ENCODE measurements at regions not wholly inside any gene's neighbourhood (a gene's known extent, or its start where the extent isn't known, plus 50 kb on each side); places are given as distances from the start of the nearest gene placed in this dataset.

DNA sequence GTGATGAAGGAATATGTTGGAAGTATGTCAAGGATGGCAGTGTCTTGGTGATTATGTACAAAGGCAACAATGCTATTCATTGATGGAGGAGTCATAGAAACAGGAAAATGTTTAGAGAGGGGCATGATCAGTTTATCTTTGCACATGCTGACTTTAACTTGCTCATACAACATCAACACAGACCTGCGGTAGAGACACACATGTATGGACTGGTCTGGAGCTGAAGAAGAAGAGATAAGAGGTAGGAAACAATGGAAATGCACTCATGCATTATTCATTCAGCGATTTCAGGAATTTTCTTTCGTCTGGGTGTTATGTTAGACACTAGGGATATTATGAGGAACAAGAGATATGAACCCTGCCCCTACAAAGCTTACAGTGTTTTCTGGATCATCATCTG lies 1252.3 kb upstream of the TENM3 start:
- no peaks in the 10 kb centered on the region for H3K9me3 ChIP-seq (ENCODE audit: insufficient read depth, low read depth, low read length)
- H3K27ac ChIP-seq (ENCODE audit: low read depth, low read length), result no peak overlapping the region
- no peaks in the 10 kb centered on the region for H3K27me3 ChIP-seq (ENCODE audit: insufficient read depth, low read length)
- WGBS, result 95% methylated on average over 3 of the region's 3 CpGs
- peaks cover 9% of the 10 kb centered on the region; the same call in 1 of the 2 replicates for H3K4me1 ChIP-seq (ENCODE audit: insufficient read depth, low read length)
- no peak overlapping the region for H3K9ac ChIP-seq (ENCODE audit: low read depth, low read length)
- H3K36me3 ChIP-seq (ENCODE audit: insufficient read depth, low read length), result no peaks in the 10 kb centered on the region
- no peak overlapping the region for H3K4me3 ChIP-seq (ENCODE audit: low read length)

DNA sequence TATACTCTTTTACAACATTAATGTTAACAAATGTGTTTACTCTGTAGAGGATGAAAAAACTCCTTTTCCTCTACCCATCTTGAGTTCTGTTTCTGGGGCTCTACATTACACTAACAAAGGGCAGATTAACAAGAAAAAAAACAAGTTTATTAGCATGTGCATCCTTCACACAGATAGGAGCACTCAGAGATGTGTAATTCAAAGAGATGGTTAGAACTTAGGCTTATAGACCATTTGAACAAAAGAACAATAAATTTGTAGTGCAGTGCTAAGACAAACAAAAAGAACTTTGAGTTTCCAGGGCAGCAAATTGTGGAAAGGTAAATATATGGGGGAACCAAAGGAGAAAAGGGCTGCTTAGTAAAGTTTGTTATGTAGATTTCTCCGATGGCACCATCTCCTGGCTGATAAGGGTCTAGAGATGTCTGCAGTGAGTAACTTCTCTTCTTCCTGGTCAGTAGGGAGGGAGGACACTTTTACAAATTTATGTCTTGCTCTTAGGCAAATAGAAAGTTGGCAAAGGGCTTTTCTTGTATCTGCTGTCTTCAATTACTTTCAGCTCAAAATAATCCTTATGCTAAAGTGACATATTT lies 1249.9 kb upstream of the TENM3 start:
- Histone ChIP-seq H3K4me3 (ENCODE audit: low read length) (no peak overlapping the region), H3K4me1 (ENCODE audit: insufficient read depth, low read length) (peaks cover 9% of the 10 kb centered on the region; the same call in 1 of the 2 replicates), H3K9ac (ENCODE audit: low read depth, low read length) (no peak overlapping the region), H3K27ac (ENCODE audit: low read depth, low read length) (no peak overlapping the region), H3K36me3 (ENCODE audit: insufficient read depth, low read length) (no peaks in the 10 kb centered on the region), H3K27me3 (ENCODE audit: insufficient read depth, low read length) (no peaks in the 10 kb centered on the region), H3K9me3 (ENCODE audit: insufficient read depth, low read depth, low read length) (no peaks in the 10 kb centered on the region)
- 31% methylated on average over 1 of the region's 1 CpG for WGBS

GRCh38 chr4:180994722-180995121 lies 1248.5 kb upstream of the TENM3 start:
- Histone ChIP-seq H3K9me3 (ENCODE audit: insufficient read depth, low read depth, low read length) (no peaks in the 10 kb centered on the region), H3K4me1 (ENCODE audit: insufficient read depth, low read length) (peaks cover 9% of the 10 kb centered on the region; the same call in 1 of the 2 replicates), H3K36me3 (ENCODE audit: insufficient read depth, low read length) (no peaks in the 10 kb centered on the region), H3K27me3 (ENCODE audit: insufficient read depth, low read length) (no peaks in the 10 kb centered on the region), H3K9ac (ENCODE audit: low read depth, low read length) (no peak overlapping the region), H3K4me3 (ENCODE audit: low read length) (no peak overlapping the region), H3K27ac (ENCODE audit: low read depth, low read length) (no peak overlapping the region)
- 100% methylated on average over 1 of the region's 1 CpG for WGBS

DNA sequence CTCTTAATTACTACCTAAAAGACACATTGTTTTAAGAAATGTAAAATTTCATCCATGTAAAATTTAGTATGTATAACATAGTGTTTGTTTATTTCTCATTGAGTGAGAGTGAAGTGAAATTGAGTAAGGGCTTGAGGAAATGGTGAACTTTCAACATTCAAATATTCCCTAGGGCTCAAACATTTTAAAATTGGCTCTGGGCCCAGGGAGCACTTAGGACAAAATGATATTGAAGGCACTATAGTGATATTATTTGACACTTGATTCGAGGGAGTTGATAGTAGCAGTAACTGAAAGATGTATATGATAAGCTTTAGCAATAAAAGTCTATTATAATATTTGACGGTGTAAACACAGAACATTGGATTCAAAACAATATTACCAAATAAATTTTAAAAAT lies 1244.0 kb upstream of the TENM3 start:
- 94% methylated on average over 1 of the region's 2 CpGs for WGBS

GRCh38 chr4:181004056-181004455 lies 1239.1 kb upstream of the TENM3 start:
- H3K27ac ChIP-seq (ENCODE audit: low read depth, low read length), result no peak overlapping the region
- WGBS, result 88% methylated on average over 4 of the region's 4 CpGs
- no peak overlapping the region for H3K4me3 ChIP-seq (ENCODE audit: low read length)
- H3K27me3 ChIP-seq (ENCODE audit: insufficient read depth, low read length), result no peaks in the 10 kb centered on the region
- no peak overlapping the region for H3K9ac ChIP-seq (ENCODE audit: low read depth, low read length)
- peaks cover 13% of the 10 kb centered on the region for H3K4me1 ChIP-seq (ENCODE audit: insufficient read depth, low read length)
- no peaks in the 10 kb centered on the region for H3K36me3 ChIP-seq (ENCODE audit: insufficient read depth, low read length)
- H3K9me3 ChIP-seq (ENCODE audit: insufficient read depth, low read depth, low read length), result no peaks in the 10 kb centered on the region

More for the DNA sequence above, 1244.0 kb upstream of the TENM3 start:
- no peaks in the 10 kb centered on the region for H3K36me3 ChIP-seq (ENCODE audit: insufficient read depth, low read length)
- H3K4me3 ChIP-seq (ENCODE audit: low read length), result no peak overlapping the region
- 0 out of 2 replicates have a peak, but pooled peaks cover 4% of the 10 kb centered on the region for H3K4me1 ChIP-seq (ENCODE audit: insufficient read depth, low read length)
- no peaks in the 10 kb centered on the region for H3K27me3 ChIP-seq (ENCODE audit: insufficient read depth, low read length)
- H3K9ac ChIP-seq (ENCODE audit: low read depth, low read length), result no peak overlapping the region
- H3K9me3 ChIP-seq (ENCODE audit: insufficient read depth, low read depth, low read length), result no peaks in the 10 kb centered on the region
- no peak overlapping the region for H3K27ac ChIP-seq (ENCODE audit: low read depth, low read length)

DNA sequence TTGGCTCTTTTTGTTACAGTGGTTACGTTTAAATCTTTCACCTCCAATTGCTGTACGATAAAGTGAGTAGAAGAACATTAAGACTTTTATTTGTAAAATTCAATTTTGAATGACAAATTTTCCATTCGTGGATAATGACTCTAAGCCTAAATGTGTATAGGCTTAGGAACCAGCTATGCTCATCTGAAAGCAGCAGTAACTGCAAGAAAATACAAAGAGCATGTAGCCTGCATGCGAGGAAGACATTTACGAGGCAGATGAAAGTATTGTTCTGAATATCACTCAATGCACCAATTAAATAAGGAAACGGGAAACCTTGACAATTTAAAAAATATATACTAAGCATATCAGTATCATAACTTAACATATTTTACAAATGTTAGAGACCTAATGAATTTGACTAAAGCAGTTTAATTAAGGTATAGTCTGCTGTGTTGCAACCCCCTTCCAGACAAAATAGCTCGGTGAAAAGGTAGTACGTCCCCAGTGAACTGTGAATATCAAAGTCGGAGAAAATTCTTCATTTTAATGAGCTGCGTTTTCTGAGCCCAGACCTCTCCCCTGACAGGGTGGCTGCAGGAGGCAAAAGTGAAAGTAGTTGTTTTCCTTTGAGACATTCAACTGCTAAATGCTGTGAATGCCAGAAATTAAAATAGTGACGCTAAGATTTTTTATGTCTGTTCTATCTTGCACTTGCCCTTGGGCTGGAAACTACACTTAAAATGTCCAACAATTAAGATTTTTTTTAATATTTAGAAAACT lies 1236.5 kb upstream of the TENM3 start:
- H3K4me1 ChIP-seq (ENCODE audit: insufficient read depth, low read length), result peaks cover 13% of the 10 kb centered on the region
- 59% methylated on average over 9 of the region's 11 CpGs for WGBS
- H3K27me3 ChIP-seq (ENCODE audit: insufficient read depth, low read length), result no peaks in the 10 kb centered on the region
- no peak overlapping the region for H3K4me3 ChIP-seq (ENCODE audit: low read length)
- no peaks in the 10 kb centered on the region for H3K36me3 ChIP-seq (ENCODE audit: insufficient read depth, low read length)
- H3K9ac ChIP-seq (ENCODE audit: low read depth, low read length), result no peak overlapping the region
- no peak overlapping the region for H3K27ac ChIP-seq (ENCODE audit: low read depth, low read length)
- H3K9me3 ChIP-seq (ENCODE audit: insufficient read depth, low read depth, low read length), result no peaks in the 10 kb centered on the region

- H3K36me3 ChIP-seq (ENCODE audit: insufficient read depth, low read length), result no peaks in the 10 kb centered on the region
- no peak overlapping the region for H3K9ac ChIP-seq (ENCODE audit: low read depth, low read length)
- no peak overlapping the region for H3K27ac ChIP-seq (ENCODE audit: low read depth, low read length)
- 94% methylated on average over 5 of the region's 5 CpGs for WGBS
- H3K27me3 ChIP-seq (ENCODE audit: insufficient read depth, low read length), result no peaks in the 10 kb centered on the region
- no peaks in the 10 kb centered on the region for H3K9me3 ChIP-seq (ENCODE audit: insufficient read depth, low read depth, low read length)
- no peak overlapping the region for H3K4me3 ChIP-seq (ENCODE audit: low read length)
- H3K4me1 ChIP-seq (ENCODE audit: insufficient read depth, low read length), result peaks cover 13% of the 10 kb centered on the region
These were observed 1235.5 kb upstream of the TENM3 start for GRCh38 chr4:181007751-181008150.

- H3K9ac ChIP-seq (ENCODE audit: low read depth, low read length), result no peak overlapping the region
- H3K27me3 ChIP-seq (ENCODE audit: insufficient read depth, low read length), result no peaks in the 10 kb centered on the region
- peaks cover 2% of the 10 kb centered on the region; the same call in 1 of the 2 replicates for H3K9me3 ChIP-seq (ENCODE audit: insufficient read depth, low read depth, low read length)
- H3K27ac ChIP-seq (ENCODE audit: low read depth, low read length), result no peak overlapping the region
- no peaks in the 10 kb centered on the region for H3K36me3 ChIP-seq (ENCODE audit: insufficient read depth, low read length)
- peaks cover 13% of the 10 kb centered on the region for H3K4me1 ChIP-seq (ENCODE audit: insufficient read depth, low read length)
- H3K4me3 ChIP-seq (ENCODE audit: low read length), result no peak overlapping the region
- WGBS, result 91% methylated on average over 4 of the region's 4 CpGs
These were observed 1235.0 kb upstream of the TENM3 start for GRCh38 chr4:181008164-181008563.

DNA sequence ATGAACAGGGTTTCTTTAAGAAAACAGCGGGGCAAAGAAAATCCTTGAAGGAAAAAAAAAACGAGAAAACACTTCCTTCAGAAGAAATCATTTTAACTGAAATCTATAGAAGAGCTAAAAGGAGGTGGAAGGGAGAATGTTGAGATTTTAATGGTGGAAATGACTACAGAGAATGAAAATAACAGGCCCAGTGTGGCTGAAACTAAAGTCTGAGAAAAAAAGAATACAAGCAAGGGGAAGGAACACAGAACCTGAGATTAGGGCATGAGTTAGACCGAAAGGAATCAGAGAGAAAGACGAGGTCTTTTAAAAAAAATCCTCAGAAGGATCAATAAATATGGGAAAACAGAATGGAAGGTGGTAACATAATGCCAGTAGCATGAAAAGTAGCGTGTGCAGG lies 1230.0 kb upstream of the TENM3 start:
- 85% methylated on average over 5 of the region's 5 CpGs for WGBS
- H3K36me3 ChIP-seq (ENCODE audit: insufficient read depth, low read length), result no peaks in the 10 kb centered on the region
- no peak overlapping the region for H3K9ac ChIP-seq (ENCODE audit: low read depth, low read length)
- H3K27ac ChIP-seq (ENCODE audit: low read depth, low read length), result no peak overlapping the region
- peaks cover 13% of the 10 kb centered on the region for H3K9me3 ChIP-seq (ENCODE audit: insufficient read depth, low read depth, low read length)
- H3K4me3 ChIP-seq (ENCODE audit: low read length), result no peak overlapping the region
- no peaks in the 10 kb centered on the region for H3K27me3 ChIP-seq (ENCODE audit: insufficient read depth, low read length)
- no peaks in the 10 kb centered on the region for H3K4me1 ChIP-seq (ENCODE audit: insufficient read depth, low read length)

DNA sequence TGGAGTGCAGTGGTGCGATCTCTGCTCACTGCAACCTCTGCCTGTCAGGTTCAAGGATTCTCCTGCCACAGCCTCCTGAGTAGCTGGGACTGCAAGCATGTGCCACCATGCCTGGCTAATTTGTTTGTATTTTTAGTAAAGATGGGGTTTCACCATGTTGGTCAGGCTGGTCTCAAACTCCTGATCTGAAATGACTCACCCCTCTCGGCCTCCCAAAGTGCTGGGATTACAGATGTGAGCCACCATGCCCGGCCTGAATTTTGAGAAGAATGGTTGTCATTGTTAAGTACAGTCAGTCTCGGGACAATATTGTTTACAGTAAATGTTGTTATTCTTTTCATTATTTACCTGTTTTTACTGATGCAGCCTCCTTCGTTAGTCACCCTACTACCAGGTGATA lies 1226.2 kb upstream of the TENM3 start:
- H3K9ac ChIP-seq (ENCODE audit: low read depth, low read length), result no peak overlapping the region
- H3K36me3 ChIP-seq (ENCODE audit: insufficient read depth, low read length), result no peaks in the 10 kb centered on the region
- H3K4me1 ChIP-seq (ENCODE audit: insufficient read depth, low read length), result no peaks in the 10 kb centered on the region
- H3K27ac ChIP-seq (ENCODE audit: low read depth, low read length), result no peak overlapping the region
- H3K27me3 ChIP-seq (ENCODE audit: insufficient read depth, low read length), result no peaks in the 10 kb centered on the region
- H3K4me3 ChIP-seq (ENCODE audit: low read length), result no peak overlapping the region
- WGBS, result 85% methylated on average over 4 of the region's 5 CpGs
- peaks cover 13% of the 10 kb centered on the region for H3K9me3 ChIP-seq (ENCODE audit: insufficient read depth, low read depth, low read length)

GRCh38 chr4:181018472-181018871 lies 1224.7 kb upstream of the TENM3 start:
- no peak overlapping the region for H3K27ac ChIP-seq (ENCODE audit: low read depth, low read length)
- 91% methylated on average over 4 of the region's 4 CpGs for WGBS
- H3K4me1 ChIP-seq (ENCODE audit: insufficient read depth, low read length), result no peaks in the 10 kb centered on the region
- H3K27me3 ChIP-seq (ENCODE audit: insufficient read depth, low read length), result no peaks in the 10 kb centered on the region
- H3K36me3 ChIP-seq (ENCODE audit: insufficient read depth, low read length), result no peaks in the 10 kb centered on the region
- H3K9me3 ChIP-seq (ENCODE audit: insufficient read depth, low read depth, low read length), result peaks cover 8% of the 10 kb centered on the region
- H3K9ac ChIP-seq (ENCODE audit: low read depth, low read length), result no peak overlapping the region
- no peak overlapping the region for H3K4me3 ChIP-seq (ENCODE audit: low read length)

All from HUES64 (cell line).